K562 (cell line): ENCODE measurements at regions not wholly inside any gene's neighbourhood (a gene's known extent, or its start where the extent isn't known, plus 50 kb on each side); places are given as distances from the start of the nearest gene placed in this dataset.

ENCODE experiments used
- ATAC-seq: fragments of 200-7000 bp; cut with Tn5 transposase; 3 replicates; pipeline ENCODE4 v1.9.1; 2020; ENCODE audit warnings: moderate library complexity
- BruUV-seq: library from RNA; stranded (reverse); fragments of 400-500 nt; replicated peaks from 2 replicates; lab custom pipeline; 2021; lab: Mats Ljungman, UMichigan
- CTCF ChIA-PET: fragments of 300-600 bp; formaldehyde crosslinking; extraction: SDS; loops from one replicate; lab custom pipeline; 2021; ENCODE audit warnings: low intra/inter-chr PET ratio; lab: Yijun Ruan, JAX
- POLR2A ChIA-PET: fragments of 300-600, 350-650 bp; sonication (Branson Sonifier 250); formaldehyde crosslinking; extraction: SDS; loops from one replicate; lab custom pipeline; 2021; ENCODE audit warnings: antibody characterized with exemption, inconsistent platforms; lab: Yijun Ruan, JAX
- DNase-seq, 4 experiments: peaks; one replicate each; pipeline versions ENCODE4 v3.0.0 to v3.0.0-alpha.2; 2011 to 2018; ENCODE audit warnings: low spot score in 3 of 4, mixed read lengths in 3 of 4; ENCODE audit errors: extremely low read depth in 1 of 4
- FAIRE-seq: peaks from 2 replicates; lab custom pipeline; 2011; peaks lifted over from hg19 to GRCh38; lab: Jason Lieb, UNC
- H2AFZ ChIP-seq: 2 replicates; pipeline ENCODE4 v1.6.0; 2011; ENCODE audit warnings: low read depth, low read length, control low read depth, inconsistent platforms
- H3K27ac ChIP-seq: fragments of 200-600 bp; 3 replicates; pipeline ENCODE4 v1.8.0; 2011; ENCODE audit warnings: low read depth, mild to moderate bottlenecking, control low read depth, inconsistent platforms, low read length, moderate library complexity, mixed read lengths; ENCODE audit errors: extremely low read depth
- H3K27me3 ChIP-seq, 2 experiments: fragments of 300-600 bp in 1 of 2; 2 replicates in 1 of 2; 3 replicates in 1 of 2; pipeline versions ENCODE4 v1.6.0 to v1.8.0; 2011; ENCODE audit warnings: inconsistent platforms in 2 of 2, low read length in 2 of 2, mild to moderate bottlenecking in 1 of 2, mixed read lengths in 1 of 2, moderate library complexity in 1 of 2; ENCODE audit not compliant: control insufficient read depth in 2 of 2, insufficient read depth in 2 of 2
- H3K36me3 ChIP-seq: fragments of 300-600 bp; 3 replicates; pipeline ENCODE4 v1.8.0; 2011; ENCODE audit warnings: mild to moderate bottlenecking, low read length, inconsistent platforms; ENCODE audit not compliant: control insufficient read depth, insufficient read depth
- H3K4me1 ChIP-seq, 2 experiments: fragments of 200-600 bp in 1 of 2; replicated peaks in 1 of 2; 2 replicates in 1 of 2; 3 replicates in 1 of 2; pipeline versions ENCODE4 v1.5.1 to v1.8.0; 2011; ENCODE audit warnings: inconsistent platforms in 2 of 2, low read length in 2 of 2, mild to moderate bottlenecking in 1 of 2, mixed read lengths in 1 of 2, moderate library complexity in 1 of 2; ENCODE audit not compliant: control insufficient read depth in 2 of 2, insufficient read depth in 2 of 2
- H3K4me2 ChIP-seq: 2 replicates; pipeline ENCODE4 v1.6.1; 2011; ENCODE audit warnings: low read length, control low read depth, inconsistent platforms, mixed read lengths; ENCODE audit not compliant: insufficient read depth
- H3K4me3 ChIP-seq: fragments of 200-600 bp; sonication (generic), shearing (Covaris generic); 2 replicates; pipeline ENCODE4 v1.5.1; 2016; ENCODE audit warnings: control low read depth, inconsistent platforms
- H3K79me2 ChIP-seq: fragments of 200-600 bp; 3 replicates; pipeline ENCODE4 v1.8.0; 2011; ENCODE audit warnings: low read length, inconsistent platforms; ENCODE audit not compliant: control insufficient read depth, insufficient read depth
- H3K9ac ChIP-seq, 2 experiments: 2 replicates each; pipeline versions ENCODE4 v1.6.0 to v1.6.1; 2011; ENCODE audit warnings: low read depth in 2 of 2, low read length in 2 of 2, control low read depth in 1 of 2, inconsistent platforms in 1 of 2, mild to moderate bottlenecking in 1 of 2, mixed read lengths in 1 of 2; ENCODE audit not compliant: insufficient read depth in 1 of 2
- H3K9me1 ChIP-seq: one replicate; pipeline ENCODE4 v1.6.0; 2011; ENCODE audit warnings: inconsistent platforms, mild to moderate bottlenecking, low read length, moderate library complexity; ENCODE audit not compliant: control insufficient read depth, insufficient read depth
- H3K9me3 ChIP-seq: replicated peaks from 2 replicates; pipeline ENCODE4 v1.5.1; 2011; ENCODE audit warnings: low read depth, low read length, inconsistent platforms; ENCODE audit not compliant: control insufficient read depth, insufficient read depth
- H4K20me1 ChIP-seq: replicated peaks from 2 replicates; pipeline ENCODE4 v1.6.1; 2011; ENCODE audit warnings: low read length, inconsistent platforms, mixed read lengths; ENCODE audit not compliant: control insufficient read depth, insufficient read depth
- BHLHE40 ChIP-seq: IDR thresholded peaks from 2 replicates; pipeline ENCODE4 v1.6.1; 2011; ENCODE audit warnings: low read length, improper control_type of control experiment
- CBFB ChIP-seq: sonication (generic); formaldehyde crosslinking; IDR thresholded peaks from 2 replicates; pipeline ENCODE4 v1.4.0; 2020; ENCODE audit warnings: mild to moderate bottlenecking, missing genetic modification reagents
- CBX8 ChIP-seq: fragments of 200-600 bp; sonication (generic); IDR thresholded peaks from 2 replicates; pipeline ENCODE4 v1.6.1; 2012; ENCODE audit warnings: borderline replicate concordance, mixed run types, low read depth, mild to moderate bottlenecking, moderate library complexity, mixed read lengths, low read length, control low read depth, inconsistent platforms; ENCODE audit not compliant: poor library complexity, severe bottlenecking; ENCODE audit errors: extremely low read depth
- DDX20 ChIP-seq: fragments of 450-650 bp; IDR thresholded peaks from 2 replicates; pipeline ENCODE4 v1.6.1; 2016; ENCODE audit warnings: missing genetic modification characterization, low read depth, mild to moderate bottlenecking, missing compliant biosample characterization, moderate library complexity
- FOSL1 ChIP-seq: fragments of 200-800 bp; sonication (Bioruptor generic); conservative IDR thresholded peaks from 2 replicates; pipeline ENCODE4 v1.6.1; 2016; ENCODE audit warnings: missing genetic modification characterization, missing compliant biosample characterization
- HDAC1 ChIP-seq, 2 experiments: fragments of 450-650 bp; IDR thresholded peaks; 2 replicates each; pipeline ENCODE4 v1.6.1; 2016 to 2017; ENCODE audit warnings: inconsistent platforms in 1 of 2, mild to moderate bottlenecking in 1 of 2, moderate library complexity in 1 of 2
- HDAC8 ChIP-seq: fragments of 450-650 bp; IDR thresholded peaks from 2 replicates; pipeline ENCODE4 v1.6.1; 2016; ENCODE audit warnings: mild to moderate bottlenecking, missing genetic modification characterization, moderate library complexity, missing compliant biosample characterization
- MCM5 ChIP-seq: fragments of 450-650 bp; IDR thresholded peaks from 2 replicates; pipeline ENCODE4 v1.6.1; 2016; ENCODE audit warnings: low read depth
- NFRKB ChIP-seq: fragments of 450-650 bp; IDR thresholded peaks from 2 replicates; pipeline ENCODE4 v1.6.1; 2016; ENCODE audit warnings: low read depth
- PRMT5 ChIP-seq: sonication (generic); formaldehyde crosslinking; IDR thresholded peaks from 2 replicates; pipeline ENCODE4 v1.5.0; 2020; ENCODE audit warnings: missing genetic modification reagents
- RAD21 ChIP-seq, 2 experiments: fragments of 250-450 bp in 1 of 2; fragments of 450-650 bp in 1 of 2; sonication (Bioruptor Pico) in 1 of 2; formaldehyde crosslinking in 1 of 2; IDR thresholded peaks in 1 of 2; conservative IDR thresholded peaks in 1 of 2; 2 replicates each; pipeline versions ENCODE4 v1.4.0 to v1.8.0; 2020 to 2022; ENCODE audit warnings: mild to moderate bottlenecking in 2 of 2, moderate library complexity in 1 of 2
- SAFB ChIP-seq: fragments of 200-400 bp; formaldehyde crosslinking; IDR thresholded peaks from 2 replicates; pipeline ENCODE4 v1.6.1; 2017; ENCODE audit warnings: low read depth, low read length, borderline replicate concordance
- U2AF1 ChIP-seq: fragments of 200-400 bp; formaldehyde crosslinking; optimal IDR thresholded peaks from 2 replicates; pipeline ENCODE3; 2017; ENCODE audit warnings: mild to moderate bottlenecking, low read depth, low read length, moderate library complexity
- ZNF224 ChIP-seq: sonication (generic); formaldehyde crosslinking; IDR thresholded peaks from 2 replicates; pipeline ENCODE4 v1.8.0; 2022; ENCODE audit warnings: mild to moderate bottlenecking, missing genetic modification reagents
- ZNF41 ChIP-seq: fragments of 250-450 bp; sonication (Bioruptor Pico); conservative IDR thresholded peaks from 2 replicates; pipeline ENCODE4 v1.4.0; 2020; ENCODE audit warnings: mild to moderate bottlenecking
- WGBS: fragments of 100-300 bp; shearing (Covaris generic); methylation state at CpG from one replicate; pipeline ENCODE4 v1.1.6; 2016; ENCODE audit warnings: low coverage, mixed read lengths; ENCODE audit not compliant: insufficient coverage; ENCODE audit errors: missing lambda C conversion rate; 5-methylcytosine and 5-hydroxymethylcytosine counted together
- in situ Hi-C: fragments of 300-500 bp; cut with MboI; formaldehyde crosslinking; loops from 4 replicates; pipeline ENCODE4 v1.15.0; 2018; ENCODE audit warnings: inconsistent platforms, mixed read lengths
- intact Hi-C: fragments of 100-400 bp; cut with micrococcal nuclease; formaldehyde crosslinking; loops from 2 replicates; pipeline ENCODE4 v1.14.2; 2022
- TF ChIP-seq, protein P1 (sequence below): fragments of 450-650 bp; IDR thresholded peaks from 2 replicates; pipeline ENCODE4 v1.7.1; 2018; ENCODE audit warnings: mild to moderate bottlenecking, low read depth; ENCODE audit not compliant: partially characterized antibody
- TF ChIP-seq, protein P2 (sequence below): sonication (generic); formaldehyde crosslinking; IDR thresholded peaks from 2 replicates; pipeline ENCODE4 v1.8.1; 2023; ENCODE audit warnings: mild to moderate bottlenecking, missing genetic modification reagents
- TF ChIP-seq, protein P3 (sequence below), 2 experiments: fragments of 450-650 bp; conservative IDR thresholded peaks; 2 replicates each; pipeline ENCODE4 v1.6.1; 2017; ENCODE audit warnings: mild to moderate bottlenecking in 2 of 2, moderate library complexity in 2 of 2

DNA sequence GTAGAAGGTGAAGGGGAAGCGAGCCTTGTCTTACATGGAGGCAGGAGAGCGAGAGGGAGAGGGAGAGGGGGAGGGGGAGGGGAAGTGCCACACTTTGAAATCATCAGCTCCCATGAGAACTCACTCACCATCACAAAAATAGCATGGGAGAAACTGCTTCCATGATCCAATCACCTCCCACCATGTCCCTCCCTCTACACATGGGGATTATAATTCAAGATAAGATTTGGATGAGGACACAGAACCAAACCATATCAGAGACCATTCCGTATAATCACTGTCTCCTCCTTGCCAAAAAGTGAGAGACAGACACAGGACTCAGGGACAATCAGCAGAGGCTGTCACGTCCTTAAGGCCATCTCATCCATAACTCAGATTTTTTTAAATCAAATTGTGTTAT is 187.7 kb upstream of the TAS2R1 start:
- FAIRE-seq (no peak), DNase-seq (no peak), ATAC-seq (no peak)
- no peaks in the 10 kb centered on the region for H3K36me3 ChIP-seq
- H3K79me2 ChIP-seq, result no peaks in the 10 kb centered on the region
- no peak overlapping the region for H2AFZ ChIP-seq
- POLR2A ChIA-PET, result no interaction called here
- H3K27ac ChIP-seq, result no peak overlapping the region
- H3K4me1 ChIP-seq, result no peaks in the 10 kb centered on the region
- CTCF ChIA-PET, result no interaction called here
- intact Hi-C loops, result no loop called here
- H3K4me2 ChIP-seq, result no peak overlapping the region
- H4K20me1 ChIP-seq, result no peaks in the 10 kb centered on the region
- H3K9me3 ChIP-seq, result no peaks in the 10 kb centered on the region
- 1% methylated on average over 4 of the region's 4 CpGs for WGBS
- H3K9ac ChIP-seq, result no peak overlapping the region
- no peaks in the 10 kb centered on the region for H3K9me1 ChIP-seq
- in situ Hi-C loops, result no loop called here
- no TSS peak for BruUV-seq
- no peak overlapping the region for H3K4me3 ChIP-seq
- no peaks in the 10 kb centered on the region for H3K27me3 ChIP-seq
- no peak for TF ChIP-seq U2AF1
- TF ChIP-seq, protein P1, sequence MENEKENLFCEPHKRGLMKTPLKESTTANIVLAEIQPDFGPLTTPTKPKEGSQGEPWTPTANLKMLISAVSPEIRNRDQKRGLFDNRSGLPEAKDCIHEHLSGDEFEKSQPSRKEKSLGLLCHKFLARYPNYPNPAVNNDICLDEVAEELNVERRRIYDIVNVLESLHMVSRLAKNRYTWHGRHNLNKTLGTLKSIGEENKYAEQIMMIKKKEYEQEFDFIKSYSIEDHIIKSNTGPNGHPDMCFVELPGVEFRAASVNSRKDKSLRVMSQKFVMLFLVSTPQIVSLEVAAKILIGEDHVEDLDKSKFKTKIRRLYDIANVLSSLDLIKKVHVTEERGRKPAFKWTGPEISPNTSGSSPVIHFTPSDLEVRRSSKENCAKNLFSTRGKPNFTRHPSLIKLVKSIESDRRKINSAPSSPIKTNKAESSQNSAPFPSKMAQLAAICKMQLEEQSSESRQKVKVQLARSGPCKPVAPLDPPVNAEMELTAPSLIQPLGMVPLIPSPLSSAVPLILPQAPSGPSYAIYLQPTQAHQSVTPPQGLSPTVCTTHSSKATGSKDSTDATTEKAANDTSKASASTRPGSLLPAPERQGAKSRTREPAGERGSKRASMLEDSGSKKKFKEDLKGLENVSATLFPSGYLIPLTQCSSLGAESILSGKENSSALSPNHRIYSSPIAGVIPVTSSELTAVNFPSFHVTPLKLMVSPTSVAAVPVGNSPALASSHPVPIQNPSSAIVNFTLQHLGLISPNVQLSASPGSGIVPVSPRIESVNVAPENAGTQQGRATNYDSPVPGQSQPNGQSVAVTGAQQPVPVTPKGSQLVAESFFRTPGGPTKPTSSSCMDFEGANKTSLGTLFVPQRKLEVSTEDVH, result no peak
- TF ChIP-seq, protein P2, sequence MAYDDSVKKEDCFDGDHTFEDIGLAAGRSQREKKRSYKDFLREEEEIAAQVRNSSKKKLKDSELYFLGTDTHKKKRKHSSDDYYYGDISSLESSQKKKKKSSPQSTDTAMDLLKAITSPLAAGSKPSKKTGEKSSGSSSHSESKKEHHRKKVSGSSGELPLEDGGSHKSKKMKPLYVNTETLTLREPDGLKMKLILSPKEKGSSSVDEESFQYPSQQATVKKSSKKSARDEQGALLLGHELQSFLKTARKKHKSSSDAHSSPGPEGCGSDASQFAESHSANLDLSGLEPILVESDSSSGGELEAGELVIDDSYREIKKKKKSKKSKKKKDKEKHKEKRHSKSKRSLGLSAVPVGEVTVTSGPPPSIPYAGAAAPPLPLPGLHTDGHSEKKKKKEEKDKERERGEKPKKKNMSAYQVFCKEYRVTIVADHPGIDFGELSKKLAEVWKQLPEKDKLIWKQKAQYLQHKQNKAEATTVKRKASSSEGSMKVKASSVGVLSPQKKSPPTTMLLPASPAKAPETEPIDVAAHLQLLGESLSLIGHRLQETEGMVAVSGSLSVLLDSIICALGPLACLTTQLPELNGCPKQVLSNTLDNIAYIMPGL (CRISPR knock-in tag), result no peak
- TF ChIP-seq BHLHE40, result no peak
- TF ChIP-seq, protein P3, sequence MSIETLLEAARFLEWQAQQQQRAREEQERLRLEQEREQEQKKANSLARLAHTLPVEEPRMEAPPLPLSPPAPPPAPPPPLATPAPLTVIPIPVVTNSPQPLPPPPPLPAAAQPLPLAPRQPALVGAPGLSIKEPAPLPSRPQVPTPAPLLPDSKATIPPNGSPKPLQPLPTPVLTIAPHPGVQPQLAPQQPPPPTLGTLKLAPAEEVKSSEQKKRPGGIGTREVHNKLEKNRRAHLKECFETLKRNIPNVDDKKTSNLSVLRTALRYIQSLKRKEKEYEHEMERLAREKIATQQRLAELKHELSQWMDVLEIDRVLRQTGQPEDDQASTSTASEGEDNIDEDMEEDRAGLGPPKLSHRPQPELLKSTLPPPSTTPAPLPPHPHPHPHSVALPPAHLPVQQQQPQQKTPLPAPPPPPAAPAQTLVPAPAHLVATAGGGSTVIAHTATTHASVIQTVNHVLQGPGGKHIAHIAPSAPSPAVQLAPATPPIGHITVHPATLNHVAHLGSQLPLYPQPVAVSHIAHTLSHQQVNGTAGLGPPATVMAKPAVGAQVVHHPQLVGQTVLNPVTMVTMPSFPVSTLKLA (conservative IDR thresholded peaks at IDR 0.05), result no peak
- TF ChIP-seq CBX8, result no peak
- no peak for TF ChIP-seq HDAC8 (tag)
- no peak for TF ChIP-seq HDAC1 (IDR thresholded peaks at IDR 0.05)
- no peak for TF ChIP-seq DDX20 (tag)
- no peak for TF ChIP-seq CBFB (CRISPR knock-in tag)
- TF ChIP-seq ZNF224 (CRISPR knock-in tag), result no peak
- TF ChIP-seq SAFB, result no peak
- TF ChIP-seq PRMT5, result no peak
- no peak for TF ChIP-seq ZNF41 (CRISPR knock-in tag)
- TF ChIP-seq RAD21 (CRISPR knock-in tag; conservative IDR thresholded peaks at IDR 0.05 in 1 of 2, IDR thresholded peaks at IDR 0.05 in 1 of 2), result no peak
- TF ChIP-seq MCM5, result no peak
- TF ChIP-seq FOSL1, result no peak
- TF ChIP-seq NFRKB, result no peak
